ENCODE measurements at regions not wholly inside any gene's neighbourhood (a gene's known extent, or its start where the extent isn't known, plus 50 kb on each side); places are given as distances from the start of the nearest gene placed in this dataset.

GRCh38 chr12:105479710-105480109, 149.2 kb downstream of the C12orf75 start:
- no peak for TF ChIP-seq CTCF (IDR thresholded peaks at IDR 0.05)
- TF ChIP-seq POLR2AphosphoS5 (IDR thresholded peaks at IDR 0.05), result no peak
- TF ChIP-seq POLR2A (IDR thresholded peaks at IDR 0.05), result no peak
